Activated CD4-positive, alpha-beta memory T cell treated with anti-CD3 and anti-CD28 coated beads for 36 hours (primary cell): ENCODE measurements at regions not wholly inside any gene's neighbourhood (a gene's known extent, or its start where the extent isn't known, plus 50 kb on each side); places are given as distances from the start of the nearest gene placed in this dataset.

Experiments
- CTCF ChIA-PET: fragments of 350-600 bp; sonication (Branson Sonifier 250); formaldehyde crosslinking; loops from one replicate; lab custom pipeline; 2021; ENCODE audit warnings: antibody characterized with exemption, inconsistent platforms; lab: Charles Lee
- POLR2A ChIA-PET: fragments of 350-600 bp; sonication (Branson Sonifier 250); formaldehyde crosslinking; loops from one replicate; lab custom pipeline; 2021; ENCODE audit warnings: antibody characterized with exemption; lab: Charles Lee
- DNase-seq: peaks from one replicate; pipeline ENCODE4 v3.0.0-alpha.2; 2020
- H3K27ac Mint-ChIP-seq: one replicate; pipeline ENCODE4 v1.8.0; 2021; ENCODE audit warnings: mixed read lengths
- H3K27me3 Mint-ChIP-seq: one replicate; pipeline ENCODE4 v1.8.0; 2021; ENCODE audit warnings: mixed read lengths
- H3K36me3 Mint-ChIP-seq: one replicate; pipeline ENCODE4 v1.8.0; 2021; ENCODE audit warnings: mixed read lengths
- H3K4me1 Mint-ChIP-seq: one replicate; pipeline ENCODE4 v1.8.0; 2021; ENCODE audit warnings: low read depth, mixed read lengths
- H3K4me3 Mint-ChIP-seq: one replicate; pipeline ENCODE4 v1.8.0; 2021; ENCODE audit warnings: mild to moderate bottlenecking, mixed read lengths
- H3K9me3 Mint-ChIP-seq: one replicate; pipeline ENCODE4 v1.8.0; 2021; ENCODE audit warnings: mixed read lengths
- intact Hi-C: fragments of 100-400 bp; cut with micrococcal nuclease; formaldehyde crosslinking; loops from one replicate; pipeline ENCODE4 v1.15.1; 2023

- POLR2A ChIA-PET, result no interaction called here
- intact Hi-C loops, result no loop called here
- no peaks in the 10 kb centered on the region for H3K27me3 Mint-ChIP-seq
- H3K36me3 Mint-ChIP-seq, result peaks cover 2% of the 10 kb centered on the region
- no peak overlapping the region for H3K27ac Mint-ChIP-seq
- H3K4me3 Mint-ChIP-seq, result no peak overlapping the region
- H3K4me1 Mint-ChIP-seq, result no peaks in the 10 kb centered on the region
- DNase-seq, result no peak
- H3K9me3 Mint-ChIP-seq, result peaks cover 22% of the 10 kb centered on the region
- CTCF ChIA-PET, result no interaction called here
These were observed 1941.6 kb upstream of the PRR20A start for GRCh38 chr13:55199134-55199533.

GRCh38 chr13:55214841-55215345, 1925.8 kb upstream of the PRR20A start:
- Mint-ChIP-seq H3K4me3 (no peak overlapping the region), H3K36me3 (no peaks in the 10 kb centered on the region), H3K27ac (no peak overlapping the region), H3K4me1 (no peaks in the 10 kb centered on the region), H3K27me3 (no peaks in the 10 kb centered on the region), H3K9me3 (peaks cover 8% of the 10 kb centered on the region)
- intact Hi-C loops, result no loop called here
- no peak for DNase-seq
- POLR2A ChIA-PET, result no interaction called here
- CTCF ChIA-PET, result no interaction called here

GRCh38 chr13:55219538-55219937, 1921.2 kb upstream of the PRR20A start:
- peaks cover 15% of the 10 kb centered on the region for H3K9me3 Mint-ChIP-seq
- intact Hi-C loops, result no loop called here
- H3K27me3 Mint-ChIP-seq, result no peaks in the 10 kb centered on the region
- DNase-seq, result no peak
- H3K4me1 Mint-ChIP-seq, result no peaks in the 10 kb centered on the region
- H3K36me3 Mint-ChIP-seq, result no peaks in the 10 kb centered on the region
- H3K27ac Mint-ChIP-seq, result no peak overlapping the region
- CTCF ChIA-PET, result no interaction called here
- POLR2A ChIA-PET, result no interaction called here
- no peak overlapping the region for H3K4me3 Mint-ChIP-seq

GRCh38 chr13:55229906-55230569, 1910.7 kb upstream of the PRR20A start:
- Mint-ChIP-seq H3K9me3 (peaks cover 19% of the 10 kb centered on the region), H3K27me3 (no peaks in the 10 kb centered on the region), H3K4me1 (no peaks in the 10 kb centered on the region), H3K4me3 (no peak overlapping the region), H3K36me3 (no peaks in the 10 kb centered on the region), H3K27ac (no peak overlapping the region)
- ChIA-PET CTCF (no interaction called here), POLR2A (no interaction called here)
- intact Hi-C loops, result no loop called here
- no peak for DNase-seq

- no peak for DNase-seq
- no peaks in the 10 kb centered on the region for H3K36me3 Mint-ChIP-seq
- intact Hi-C loops, result no loop called here
These were observed 1910.2 kb upstream of the PRR20A start for GRCh38 chr13:55230570-55230908.

GRCh38 chr13:55234311-55234710, 1906.4 kb upstream of the PRR20A start:
- Mint-ChIP-seq H3K4me3 (no peak overlapping the region), H3K27me3 (no peaks in the 10 kb centered on the region), H3K27ac (no peak overlapping the region), H3K4me1 (no peaks in the 10 kb centered on the region), H3K9me3 (peaks cover 29% of the 10 kb centered on the region), H3K36me3 (no peaks in the 10 kb centered on the region)
- ChIA-PET POLR2A (no interaction called here), CTCF (no interaction called here)
- DNase-seq, result no peak
- intact Hi-C loops, result no loop called here

More at GRCh38 chr13:55230570-55230908, 1910.2 kb upstream of the PRR20A start:
- POLR2A ChIA-PET, result no interaction called here
- Mint-ChIP-seq H3K27ac (no peak overlapping the region), H3K9me3 (peaks cover 19% of the 10 kb centered on the region), H3K4me1 (no peaks in the 10 kb centered on the region), H3K4me3 (no peak overlapping the region), H3K27me3 (no peaks in the 10 kb centered on the region)
- CTCF ChIA-PET, result no interaction called here

GRCh38 chr13:55245005-55245644, 1895.6 kb upstream of the PRR20A start:
- Mint-ChIP-seq H3K27ac (no peak overlapping the region), H3K27me3 (no peaks in the 10 kb centered on the region), H3K4me3 (no peak overlapping the region), H3K4me1 (no peaks in the 10 kb centered on the region), H3K9me3 (peaks cover 40% of the 10 kb centered on the region), H3K36me3 (no peaks in the 10 kb centered on the region)
- CTCF ChIA-PET, result no interaction called here
- DNase-seq, result no peak
- intact Hi-C loops, result no loop called here
- POLR2A ChIA-PET, result no interaction called here

GRCh38 chr13:55255236-55255635, 1885.5 kb upstream of the PRR20A start:
- ChIA-PET POLR2A (no interaction called here), CTCF (no interaction called here)
- no peak for DNase-seq
- H3K4me1 Mint-ChIP-seq, result no peaks in the 10 kb centered on the region
- H3K9me3 Mint-ChIP-seq, result peaks cover 34% of the 10 kb centered on the region
- H3K4me3 Mint-ChIP-seq, result no peak overlapping the region
- H3K27me3 Mint-ChIP-seq, result no peaks in the 10 kb centered on the region
- intact Hi-C loops, result no loop called here
- no peak overlapping the region for H3K27ac Mint-ChIP-seq
- H3K36me3 Mint-ChIP-seq, result no peaks in the 10 kb centered on the region

- H3K4me3 Mint-ChIP-seq, result no peak overlapping the region
- H3K4me1 Mint-ChIP-seq, result no peaks in the 10 kb centered on the region
- intact Hi-C loops, result no loop called here
- peaks cover 22% of the 10 kb centered on the region for H3K9me3 Mint-ChIP-seq
- DNase-seq, result no peak
- H3K27ac Mint-ChIP-seq, result no peak overlapping the region
- POLR2A ChIA-PET, result no interaction called here
- H3K36me3 Mint-ChIP-seq, result no peaks in the 10 kb centered on the region
- CTCF ChIA-PET, result no interaction called here
- no peaks in the 10 kb centered on the region for H3K27me3 Mint-ChIP-seq
These were observed 1877.7 kb upstream of the PRR20A start for GRCh38 chr13:55263045-55263444.

GRCh38 chr13:55266644-55267043, 1874.1 kb upstream of the PRR20A start:
- POLR2A ChIA-PET, result no interaction called here
- Mint-ChIP-seq H3K4me3 (no peak overlapping the region), H3K27me3 (no peaks in the 10 kb centered on the region), H3K36me3 (no peaks in the 10 kb centered on the region), H3K27ac (no peak overlapping the region), H3K4me1 (no peaks in the 10 kb centered on the region), H3K9me3 (peaks cover 19% of the 10 kb centered on the region)
- intact Hi-C loops, result no loop called here
- no peak for DNase-seq
- CTCF ChIA-PET, result no interaction called here

GRCh38 chr13:55298201-55298600, 1842.5 kb upstream of the PRR20A start:
- Mint-ChIP-seq H3K27me3 (no peaks in the 10 kb centered on the region), H3K4me1 (no peaks in the 10 kb centered on the region), H3K27ac (no peak overlapping the region), H3K9me3 (peaks cover 29% of the 10 kb centered on the region), H3K4me3 (no peak overlapping the region), H3K36me3 (no peaks in the 10 kb centered on the region)
- ChIA-PET POLR2A (no interaction called here), CTCF (no interaction called here)
- DNase-seq, result no peak
- intact Hi-C loops, result no loop called here

GRCh38 chr13:55302568-55302967, 1838.2 kb upstream of the PRR20A start:
- CTCF ChIA-PET, result no interaction called here
- Mint-ChIP-seq H3K27ac (no peak overlapping the region), H3K27me3 (no peaks in the 10 kb centered on the region), H3K4me3 (no peak overlapping the region), H3K4me1 (no peaks in the 10 kb centered on the region), H3K9me3 (peaks cover 14% of the 10 kb centered on the region), H3K36me3 (no peaks in the 10 kb centered on the region)
- intact Hi-C loops, result no loop called here
- POLR2A ChIA-PET, result no interaction called here
- no peak for DNase-seq

GRCh38 chr13:55307909-55308308, 1832.8 kb upstream of the PRR20A start:
- no peak overlapping the region for H3K4me3 Mint-ChIP-seq
- peaks cover 12% of the 10 kb centered on the region for H3K9me3 Mint-ChIP-seq
- no peak overlapping the region for H3K27ac Mint-ChIP-seq
- intact Hi-C loops, result no loop called here
- no peaks in the 10 kb centered on the region for H3K27me3 Mint-ChIP-seq
- DNase-seq, result no peak
- ChIA-PET POLR2A (no interaction called here), CTCF (no interaction called here)
- H3K36me3 Mint-ChIP-seq, result no peaks in the 10 kb centered on the region
- H3K4me1 Mint-ChIP-seq, result no peaks in the 10 kb centered on the region
